Activated CD8-positive, alpha-beta memory T cell treated with anti-CD3 and anti-CD28 coated beads for 1 hour (primary cell): ENCODE measurements at regions not wholly inside any gene's neighbourhood (a gene's known extent, or its start where the extent isn't known, plus 50 kb on each side); places are given as distances from the start of the nearest gene placed in this dataset.

ENCODE experiments used
- DNase-seq, 2 donors: peaks; one replicate each; pipeline ENCODE4 v3.0.0-alpha.2; 2020; ENCODE audit warnings: low read depth in 1 of 2; ENCODE audit errors: extremely low read depth in 1 of 2

DNA sequence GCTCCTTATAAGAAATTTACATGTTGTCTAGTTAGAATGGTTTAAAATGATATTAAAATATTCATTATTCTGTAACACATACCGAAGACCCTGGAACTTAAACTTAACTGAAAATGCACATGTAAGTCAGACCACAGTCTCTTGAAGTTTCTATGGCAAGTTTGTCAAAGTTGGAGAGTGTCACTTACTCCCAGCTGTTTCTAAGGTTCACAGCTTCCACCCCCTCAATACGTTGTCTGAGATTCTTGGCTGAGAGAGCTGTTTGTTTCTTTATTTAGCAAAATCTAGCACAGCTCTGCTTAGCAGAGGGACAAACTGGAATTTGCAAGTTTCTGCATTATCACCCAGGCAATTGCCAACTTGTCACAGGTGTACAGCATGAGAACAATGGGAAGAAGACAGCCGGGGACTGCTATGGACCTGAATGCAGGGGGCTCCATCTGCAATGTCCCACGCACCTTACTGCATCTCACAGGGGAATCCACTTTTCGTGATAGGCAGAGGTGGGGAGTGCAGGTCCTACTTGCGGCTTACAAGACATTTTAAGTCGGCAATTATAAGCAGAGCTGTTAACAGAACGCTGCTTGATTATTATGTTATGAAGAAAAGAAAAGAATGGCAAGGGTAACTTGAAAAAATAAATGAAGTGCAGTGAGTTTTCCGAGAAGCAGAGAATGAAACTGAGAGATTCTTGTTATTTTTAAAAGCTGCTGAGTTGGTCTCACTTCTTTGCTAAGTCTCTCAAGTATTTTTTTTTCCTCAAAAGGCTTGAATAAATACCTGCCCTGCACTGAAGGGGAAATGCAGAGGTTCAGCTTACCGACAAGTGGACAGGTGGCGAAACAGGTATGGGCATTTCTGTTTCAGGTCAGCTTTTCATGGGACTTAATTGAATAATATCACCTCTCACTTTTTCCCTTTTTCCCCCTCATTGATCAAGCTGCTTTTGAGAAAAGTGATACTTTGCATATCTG is 1072.1 kb upstream of the FANCL start:
- DNase-seq = no peak

DNA sequence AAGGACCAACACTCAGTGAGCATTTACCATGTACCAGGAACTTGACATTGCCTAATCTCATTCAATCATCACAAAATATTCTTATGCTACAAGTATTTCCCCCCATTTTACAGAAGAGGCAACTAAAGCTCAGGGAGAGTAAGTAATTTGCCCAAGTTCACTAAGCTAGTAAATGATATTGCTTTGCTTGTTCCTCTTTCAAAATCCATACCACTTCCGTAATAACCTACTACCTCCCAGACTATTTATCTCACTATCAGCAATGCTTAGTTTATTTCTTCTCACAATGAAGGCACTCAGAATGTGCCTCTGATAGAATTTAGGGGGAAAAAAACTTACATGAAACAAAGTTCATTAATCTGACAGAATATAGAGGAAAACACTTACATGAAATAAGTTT is 1070.9 kb upstream of the FANCL start:
- DNase-seq = no peak

DNA sequence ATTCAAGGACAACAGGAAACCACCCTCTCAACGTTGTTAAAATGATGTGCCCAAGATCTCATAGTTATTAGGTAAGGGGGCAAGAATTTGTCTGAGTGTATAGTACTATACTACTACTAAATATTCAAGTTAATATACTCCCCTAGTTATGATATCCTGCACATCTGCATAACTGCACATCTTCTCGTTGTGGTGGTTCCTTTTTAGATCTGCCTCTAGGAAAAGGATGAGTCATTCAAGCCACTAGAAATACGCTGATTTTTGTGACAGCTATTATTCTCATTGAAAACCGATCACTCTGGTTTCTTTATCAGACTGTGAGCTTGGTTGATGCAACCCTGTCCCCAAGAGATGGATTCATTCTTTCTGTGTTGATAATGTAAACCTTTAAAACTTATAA is 1067.0 kb upstream of the FANCL start:
- DNase-seq = no peak

DNA sequence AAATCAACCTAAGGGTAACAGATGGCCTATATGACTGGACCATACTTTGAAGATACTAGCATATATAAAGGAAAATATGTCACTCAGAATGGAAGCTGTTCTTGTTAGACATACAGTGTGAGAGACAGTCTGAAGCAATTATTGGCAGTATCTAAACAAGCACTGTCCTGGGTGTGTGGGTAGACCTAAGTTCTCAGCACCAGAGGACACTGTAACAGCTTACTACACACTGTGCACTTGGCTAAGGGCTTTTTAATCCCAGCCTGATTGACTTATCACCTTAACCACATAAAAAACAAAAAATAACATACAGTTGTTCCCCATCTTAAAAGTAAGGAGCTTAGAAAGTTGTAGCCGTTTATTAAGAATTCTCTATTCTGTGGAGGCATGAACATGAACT is 1066.1 kb upstream of the FANCL start:
- DNase-seq = no peak

DNA sequence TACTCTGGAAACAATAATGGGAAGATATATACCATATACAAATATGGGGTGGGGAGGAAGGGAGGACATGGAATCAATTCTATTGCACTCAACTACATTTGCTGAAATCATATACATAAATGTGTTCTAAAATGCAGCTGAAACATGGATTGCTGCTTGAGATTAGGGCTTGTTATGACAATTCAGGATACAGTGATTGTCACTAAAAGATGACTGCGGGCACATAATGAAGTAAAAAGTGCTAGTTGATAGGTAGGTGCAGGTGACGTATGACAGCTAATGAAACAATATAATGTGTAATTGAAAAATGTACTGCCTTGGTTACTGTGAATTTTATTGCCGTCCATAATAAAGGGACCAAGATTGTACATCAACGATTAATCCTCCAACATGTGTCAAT is 1062.1 kb upstream of the FANCL start:
- DNase-seq = no peak

DNA sequence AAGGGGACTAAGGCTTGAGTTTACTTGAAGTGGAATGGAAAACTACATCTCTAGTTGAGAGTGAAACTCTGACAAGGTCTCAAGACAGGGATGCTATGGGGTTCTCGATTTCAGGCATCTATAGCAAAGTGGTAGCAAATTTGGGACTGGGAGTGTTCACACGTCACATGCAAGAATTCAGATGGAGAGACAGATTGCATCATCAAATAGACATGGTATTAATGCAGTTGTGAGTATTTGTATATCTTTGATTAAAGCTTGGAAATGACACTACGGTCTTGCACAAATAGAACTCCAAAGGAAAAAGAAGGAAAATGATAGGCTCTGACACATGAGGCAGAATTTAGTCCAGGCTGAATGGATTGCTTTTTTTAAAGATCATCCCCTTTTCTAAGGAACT is 1061.6 kb upstream of the FANCL start:
- DNase-seq = no peak

DNA sequence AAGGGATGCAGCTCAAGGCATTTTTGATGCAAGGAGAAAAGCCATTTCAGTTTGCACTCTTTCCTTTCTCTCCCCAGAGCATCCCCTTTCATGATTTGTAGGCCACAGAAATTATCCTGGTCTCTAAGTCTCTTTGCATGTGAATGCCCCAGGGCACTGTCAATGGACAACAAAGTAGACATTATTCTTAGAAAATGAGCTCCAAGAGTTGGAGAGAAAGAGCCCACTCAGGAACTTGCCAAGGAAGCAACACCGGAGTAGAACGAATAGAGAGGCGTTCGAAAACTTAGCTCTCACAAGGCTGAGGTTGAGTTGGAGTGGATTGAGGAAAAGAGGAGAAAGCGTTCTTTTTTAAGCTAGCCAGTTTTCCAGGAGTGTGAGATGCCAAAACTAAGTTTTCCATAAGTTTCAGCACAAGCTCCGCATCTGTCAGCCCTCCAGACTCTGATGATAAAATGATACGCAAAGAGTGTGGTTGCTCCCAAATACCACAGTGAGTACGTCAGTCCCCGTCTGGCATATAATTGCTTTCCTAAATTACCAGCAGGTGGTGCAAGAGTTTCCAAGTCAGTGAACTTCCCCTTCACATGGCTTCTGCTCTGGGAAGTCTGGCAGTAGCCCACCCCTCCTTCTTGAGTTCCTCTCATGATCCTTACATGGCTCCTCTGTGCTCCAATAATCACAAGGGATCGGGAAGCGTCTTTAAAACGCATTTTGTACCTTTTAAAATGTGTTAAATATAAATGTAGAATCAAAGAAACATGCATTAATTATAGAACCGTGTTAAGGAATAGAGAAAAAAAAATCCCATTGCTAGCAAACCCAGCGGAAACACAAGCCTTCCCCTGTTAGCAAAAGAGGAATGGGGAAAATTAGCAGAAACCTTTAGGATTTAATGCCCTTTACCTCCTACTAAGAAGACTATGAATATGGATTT is 1060.6 kb upstream of the FANCL start:
- DNase-seq = no peak

DNA sequence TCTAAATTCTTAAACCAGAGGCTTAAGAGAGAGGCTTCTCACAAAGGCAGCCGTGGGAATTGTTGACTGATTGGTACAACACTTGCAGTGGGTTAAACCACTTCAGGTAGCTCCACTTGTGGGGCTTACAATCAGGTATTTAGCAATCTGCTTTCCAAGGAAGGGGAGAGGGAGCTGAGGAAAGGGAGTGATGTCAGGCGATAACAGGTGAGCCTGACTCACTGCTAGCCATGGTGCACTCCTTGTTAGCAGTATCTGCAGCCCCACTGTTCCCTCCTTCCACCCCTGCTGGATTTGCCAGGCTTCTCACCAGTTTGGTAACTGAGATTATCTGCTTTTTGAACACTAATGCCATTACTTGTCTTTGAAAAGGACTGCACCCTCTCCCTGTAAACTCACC is 1056.7 kb upstream of the FANCL start:
- no peak for DNase-seq

DNA sequence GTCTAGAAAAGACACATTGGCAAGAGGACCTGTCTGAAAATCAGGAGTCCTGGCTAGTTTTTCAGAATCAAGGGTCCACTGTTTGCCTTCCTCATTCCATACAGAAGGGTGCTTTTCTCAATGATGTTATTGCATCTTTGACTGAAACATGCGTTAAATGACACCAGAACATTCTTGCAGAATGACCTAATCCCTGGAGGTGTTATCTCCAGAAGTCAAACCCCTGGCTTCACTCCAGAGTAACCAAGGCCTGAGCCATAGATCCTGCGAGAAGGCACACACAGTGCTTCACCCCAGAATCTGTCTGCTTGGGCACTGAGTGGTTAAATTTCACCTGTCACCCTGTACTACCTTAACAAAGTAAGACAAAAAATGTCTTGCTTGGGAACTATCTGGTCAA is 1055.2 kb upstream of the FANCL start:
- DNase-seq = no peak

DNA sequence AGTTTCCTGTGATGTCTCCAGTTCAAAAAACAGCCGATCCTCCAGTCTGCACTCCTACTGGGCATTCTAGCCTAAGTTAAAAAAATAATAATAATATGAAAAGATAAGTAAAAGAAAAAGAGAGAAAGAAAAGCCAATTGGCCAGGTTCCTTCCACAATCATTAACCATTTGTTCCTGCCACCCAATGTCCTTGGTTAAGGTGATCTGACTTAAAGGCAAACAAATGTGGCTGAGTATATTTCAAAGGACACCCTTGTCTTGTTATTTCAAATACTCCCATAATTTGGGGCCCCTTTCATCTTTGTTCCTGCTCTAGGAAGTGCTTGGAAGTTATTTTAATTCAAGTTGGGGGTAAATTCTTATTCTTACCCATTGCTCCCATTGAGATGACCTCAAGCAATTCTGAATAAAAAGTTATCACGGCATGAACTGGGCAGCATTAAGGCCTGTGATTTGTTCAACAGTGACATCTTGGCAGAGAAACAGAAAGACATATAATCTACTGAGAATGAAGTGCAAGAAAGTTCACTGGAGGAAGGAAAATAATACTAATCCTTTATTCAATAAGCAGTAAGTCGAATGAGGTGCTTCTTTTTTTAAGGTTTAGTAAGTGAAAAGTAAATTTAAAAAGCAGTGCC is 1054.5 kb upstream of the FANCL start:
- DNase-seq = no peak

DNA sequence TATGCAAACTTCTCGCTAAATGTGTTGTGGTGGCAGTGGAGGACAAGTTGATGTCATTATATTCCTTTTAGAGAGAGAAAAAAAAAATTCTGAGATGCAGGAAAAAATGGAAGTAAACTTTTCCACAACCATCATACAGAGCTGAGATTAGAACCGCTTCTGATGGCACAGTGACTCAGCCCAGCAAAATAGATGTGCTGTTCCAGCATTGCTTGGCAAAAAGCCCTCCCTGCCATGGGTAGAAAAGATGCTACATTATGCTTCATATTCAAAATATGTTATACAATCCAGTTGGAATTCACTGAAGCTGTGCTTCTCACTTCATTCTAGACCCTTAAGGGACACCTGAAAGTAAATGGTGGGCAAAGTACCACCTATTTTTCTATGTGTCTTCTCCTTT is 1047.6 kb upstream of the FANCL start:
- DNase-seq = no peak

DNA sequence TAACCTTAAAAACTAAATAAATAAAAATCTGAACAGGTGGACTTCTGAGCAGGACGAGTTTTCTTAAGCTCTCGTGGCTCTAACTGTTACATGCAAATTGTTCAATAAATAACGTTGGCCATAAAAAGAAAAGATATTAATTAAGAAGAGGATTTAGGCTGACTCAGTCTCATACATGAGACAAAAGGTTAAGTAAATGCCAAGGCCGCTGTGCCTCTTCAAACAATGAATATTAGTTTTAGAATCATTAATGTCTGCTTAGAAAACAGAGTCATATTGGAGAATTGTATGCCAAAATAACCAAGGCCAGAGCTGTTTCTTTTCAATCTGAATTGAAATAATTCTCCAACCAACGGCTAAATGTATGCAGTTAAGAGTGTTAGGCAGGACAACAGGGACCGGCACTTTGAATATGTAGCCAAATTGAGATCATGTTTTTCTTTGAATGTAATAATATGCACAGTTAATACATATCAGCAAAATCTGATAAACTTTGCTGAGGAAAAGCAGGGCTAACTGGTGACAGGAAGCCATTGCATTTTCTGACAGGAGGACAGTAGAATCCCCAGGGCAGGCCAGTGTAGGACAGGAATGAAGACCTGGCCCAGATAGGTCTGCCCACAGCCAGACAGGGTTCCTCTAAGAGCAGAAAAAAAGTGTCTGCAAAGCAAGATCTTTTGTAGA is 1041.4 kb upstream of the FANCL start:
- no peak for DNase-seq

DNA sequence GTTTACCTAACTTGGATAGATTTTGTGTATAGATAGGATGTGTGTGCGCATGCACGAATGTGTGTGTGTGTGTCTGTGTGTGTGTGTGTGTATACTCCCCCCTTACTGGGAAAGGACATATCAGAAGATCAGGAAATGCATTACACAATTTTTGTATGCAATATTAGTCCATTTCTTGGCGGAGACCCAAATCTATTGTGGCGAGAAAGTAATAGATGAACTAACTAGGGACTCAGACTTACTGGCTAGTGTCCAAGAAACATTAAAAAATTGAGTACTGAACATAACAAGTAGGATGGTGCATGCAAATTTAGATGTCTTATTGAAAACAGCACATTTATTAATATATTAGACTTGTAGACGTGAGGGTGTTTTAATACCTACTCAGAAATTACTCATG is 1036.5 kb upstream of the FANCL start:
- no peak for DNase-seq

DNA sequence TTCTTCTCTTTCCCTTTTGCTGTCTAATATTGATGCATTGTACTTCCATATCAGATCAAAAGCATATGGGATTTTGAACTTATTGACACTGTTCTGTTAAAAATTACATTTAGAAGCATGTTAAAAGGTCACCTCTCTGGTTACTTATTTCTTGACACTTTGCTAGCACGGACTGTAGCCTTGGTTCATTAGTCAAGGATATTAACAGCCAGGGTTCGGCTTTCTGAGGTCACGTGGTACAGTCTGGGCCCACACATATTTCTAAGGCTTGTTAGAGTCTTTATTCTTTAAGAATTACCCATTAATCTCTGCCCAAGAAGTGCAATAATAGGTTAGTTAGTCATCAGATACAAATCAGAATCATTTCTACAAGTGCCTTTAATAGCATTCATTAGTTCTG is 1035.8 kb upstream of the FANCL start:
- DNase-seq = no peak

DNA sequence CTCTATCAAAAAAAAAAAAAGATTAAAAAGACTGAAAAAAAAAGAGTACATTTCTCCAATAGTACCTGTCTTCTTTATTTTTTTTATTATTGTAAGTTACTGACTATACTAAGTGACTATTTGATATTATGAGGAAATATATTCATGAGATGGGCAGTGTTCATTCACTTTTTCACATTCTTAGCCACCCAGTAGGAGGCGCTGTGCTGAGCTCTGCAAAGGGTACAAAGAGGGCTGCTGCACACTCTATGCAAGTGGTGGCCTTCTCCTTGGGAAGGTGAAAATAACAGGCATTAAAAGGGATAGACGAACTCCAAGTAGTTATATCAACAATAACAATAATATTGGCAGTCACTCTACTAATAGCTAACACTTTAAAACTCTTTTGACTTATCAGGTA is 1034.9 kb upstream of the FANCL start:
- no peak for DNase-seq

DNA sequence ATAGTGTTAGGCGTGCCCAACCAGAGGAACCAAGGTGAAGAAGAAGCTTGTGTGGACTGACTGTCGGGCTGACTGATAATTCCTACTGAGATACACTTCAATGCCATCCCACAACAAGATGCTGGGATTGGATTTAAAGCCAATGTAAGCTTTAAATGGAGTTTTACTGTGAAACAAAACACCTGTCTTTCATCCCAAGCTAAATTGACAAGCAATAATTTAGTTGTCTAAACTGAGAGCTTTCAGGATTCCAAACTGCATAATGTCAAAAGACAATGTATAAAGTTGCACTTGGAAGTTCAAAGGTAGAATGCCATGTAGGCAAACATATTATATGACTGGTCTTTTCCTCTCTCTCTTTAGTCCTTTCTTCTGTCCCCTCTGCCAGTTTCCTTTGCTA is 1025.3 kb upstream of the FANCL start:
- no peak for DNase-seq

DNA sequence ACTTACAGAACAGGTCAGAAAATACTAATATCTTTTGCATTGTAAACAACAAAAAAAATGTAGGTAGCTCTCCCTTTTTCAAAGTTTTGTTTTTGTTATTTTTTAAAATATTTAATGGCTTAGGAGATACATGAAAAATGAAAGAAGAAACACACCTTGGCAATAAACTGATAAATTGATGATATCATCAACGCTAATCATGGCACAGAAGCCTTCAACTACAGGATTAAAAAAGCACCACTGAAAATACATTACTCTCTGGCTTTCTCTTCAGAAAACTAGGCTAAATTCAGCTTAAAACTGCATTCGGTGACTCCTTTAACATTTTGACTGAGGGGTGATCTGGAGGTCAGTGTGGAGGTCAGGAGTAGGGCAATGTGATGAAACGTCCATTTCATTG is 1018.8 kb upstream of the FANCL start:
- DNase-seq = no peak

DNA sequence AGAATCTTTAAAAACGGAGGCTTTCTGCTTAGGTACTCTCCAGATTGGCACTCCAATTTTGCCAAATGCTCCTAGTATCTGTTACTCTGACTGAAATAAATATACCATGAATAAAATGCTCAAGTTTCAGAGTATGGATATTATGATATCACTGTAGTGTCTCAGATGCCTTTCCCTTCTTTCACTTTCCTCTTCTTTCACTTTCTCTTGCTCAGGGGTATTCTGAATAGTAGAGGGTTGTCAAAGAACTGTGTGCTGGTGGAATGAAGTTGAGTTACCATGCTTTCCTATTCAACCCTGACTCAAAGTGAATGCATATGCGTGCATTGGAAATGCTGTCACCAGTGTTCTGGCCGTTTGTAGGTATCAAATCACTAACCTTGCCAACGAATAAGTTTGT is 1015.2 kb upstream of the FANCL start:
- DNase-seq = no peak

DNA sequence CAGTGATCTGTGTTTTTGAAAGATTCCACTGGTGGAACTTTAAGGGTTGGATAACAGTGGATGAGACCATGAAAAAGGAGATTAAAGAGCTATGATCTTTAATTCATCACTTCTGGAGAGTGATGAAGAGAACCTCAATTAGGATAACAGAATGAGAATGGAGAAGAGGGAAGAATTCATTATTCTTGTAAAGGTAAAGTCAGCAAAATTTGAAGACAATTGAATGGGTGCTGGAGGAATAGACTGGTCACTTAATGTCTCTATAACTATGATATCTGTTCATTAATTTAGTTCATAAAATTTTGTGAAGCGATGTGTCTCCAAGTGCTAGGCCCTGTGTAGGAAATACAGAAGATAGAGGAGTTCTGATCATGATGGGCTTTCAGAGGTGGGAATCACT is 1013.2 kb upstream of the FANCL start:
- DNase-seq = no peak

DNA sequence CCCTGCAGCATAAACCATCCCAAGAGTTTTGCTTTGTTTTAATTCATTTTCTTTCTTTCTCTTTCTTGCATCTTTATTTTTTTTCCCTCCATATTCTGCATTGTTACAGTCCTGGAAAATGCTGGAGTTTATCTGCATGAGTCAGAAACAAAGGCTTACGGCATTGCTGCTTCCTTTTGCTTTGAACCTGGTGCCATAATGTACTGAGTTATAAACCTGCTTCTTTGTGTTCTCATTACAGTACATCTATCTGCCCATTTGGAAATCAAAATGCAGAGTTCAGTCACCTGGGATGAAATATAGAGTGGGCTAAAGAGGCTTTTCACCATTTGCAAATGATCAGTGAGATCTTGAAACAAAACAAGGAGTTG is 1009.2 kb upstream of the FANCL start:
- DNase-seq = no peak
